ENCODE measurements at regions not wholly inside any gene's neighbourhood (a gene's known extent, or its start where the extent isn't known, plus 50 kb on each side); places are given as distances from the start of the nearest gene placed in this dataset.

DNA sequence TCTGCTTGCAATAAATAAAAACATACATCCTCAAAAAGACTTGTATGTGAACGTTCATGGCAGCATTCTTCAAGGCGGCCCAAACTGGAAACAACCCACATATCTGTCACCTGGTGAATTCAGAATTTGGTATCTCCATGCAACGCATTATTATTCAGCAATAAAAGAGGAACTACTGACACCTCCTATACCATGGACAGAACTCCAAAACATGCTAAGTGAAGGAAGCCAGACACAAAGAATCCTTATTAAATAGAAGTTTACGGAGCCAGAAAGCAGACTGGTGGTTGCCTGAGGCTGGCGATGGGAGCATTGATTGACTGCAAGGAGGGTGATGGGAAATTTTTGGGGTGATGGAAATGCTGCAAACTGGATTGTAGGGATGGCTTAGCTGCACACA is 530.8 kb upstream of the DPP6 start:
- TF ChIP-seq, protein P1, sequence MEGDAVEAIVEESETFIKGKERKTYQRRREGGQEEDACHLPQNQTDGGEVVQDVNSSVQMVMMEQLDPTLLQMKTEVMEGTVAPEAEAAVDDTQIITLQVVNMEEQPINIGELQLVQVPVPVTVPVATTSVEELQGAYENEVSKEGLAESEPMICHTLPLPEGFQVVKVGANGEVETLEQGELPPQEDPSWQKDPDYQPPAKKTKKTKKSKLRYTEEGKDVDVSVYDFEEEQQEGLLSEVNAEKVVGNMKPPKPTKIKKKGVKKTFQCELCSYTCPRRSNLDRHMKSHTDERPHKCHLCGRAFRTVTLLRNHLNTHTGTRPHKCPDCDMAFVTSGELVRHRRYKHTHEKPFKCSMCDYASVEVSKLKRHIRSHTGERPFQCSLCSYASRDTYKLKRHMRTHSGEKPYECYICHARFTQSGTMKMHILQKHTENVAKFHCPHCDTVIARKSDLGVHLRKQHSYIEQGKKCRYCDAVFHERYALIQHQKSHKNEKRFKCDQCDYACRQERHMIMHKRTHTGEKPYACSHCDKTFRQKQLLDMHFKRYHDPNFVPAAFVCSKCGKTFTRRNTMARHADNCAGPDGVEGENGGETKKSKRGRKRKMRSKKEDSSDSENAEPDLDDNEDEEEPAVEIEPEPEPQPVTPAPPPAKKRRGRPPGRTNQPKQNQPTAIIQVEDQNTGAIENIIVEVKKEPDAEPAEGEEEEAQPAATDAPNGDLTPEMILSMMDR (IDR thresholded peaks at IDR 0.05; ENCODE audit: extremely low read depth, missing control alignments): no peak
- DNase-seq (ENCODE audit: low spot score): no peak

DNA sequence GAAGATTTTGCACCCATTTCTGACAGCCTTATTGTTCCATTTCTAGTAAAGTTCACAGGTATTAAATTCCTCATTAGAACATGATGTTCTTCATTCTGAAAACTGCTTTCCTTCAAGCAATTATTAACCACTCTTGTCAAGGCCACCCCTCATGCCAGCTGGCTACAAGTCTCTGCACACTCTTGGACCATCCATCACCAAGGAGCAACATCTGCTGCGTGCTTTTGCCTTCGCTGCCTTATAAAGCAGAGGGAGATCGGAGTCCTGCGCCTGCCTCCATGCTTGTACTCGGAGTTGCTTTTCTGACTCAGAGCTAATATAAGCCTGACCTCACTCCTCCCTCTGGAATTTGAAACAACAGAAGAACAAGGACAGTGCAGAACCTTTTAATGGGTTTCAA is 529.9 kb upstream of the DPP6 start:
- TF ChIP-seq, protein P1 (IDR thresholded peaks at IDR 0.05; ENCODE audit: extremely low read depth, missing control alignments): no peak
- no peak for DNase-seq (ENCODE audit: low spot score)

DNA sequence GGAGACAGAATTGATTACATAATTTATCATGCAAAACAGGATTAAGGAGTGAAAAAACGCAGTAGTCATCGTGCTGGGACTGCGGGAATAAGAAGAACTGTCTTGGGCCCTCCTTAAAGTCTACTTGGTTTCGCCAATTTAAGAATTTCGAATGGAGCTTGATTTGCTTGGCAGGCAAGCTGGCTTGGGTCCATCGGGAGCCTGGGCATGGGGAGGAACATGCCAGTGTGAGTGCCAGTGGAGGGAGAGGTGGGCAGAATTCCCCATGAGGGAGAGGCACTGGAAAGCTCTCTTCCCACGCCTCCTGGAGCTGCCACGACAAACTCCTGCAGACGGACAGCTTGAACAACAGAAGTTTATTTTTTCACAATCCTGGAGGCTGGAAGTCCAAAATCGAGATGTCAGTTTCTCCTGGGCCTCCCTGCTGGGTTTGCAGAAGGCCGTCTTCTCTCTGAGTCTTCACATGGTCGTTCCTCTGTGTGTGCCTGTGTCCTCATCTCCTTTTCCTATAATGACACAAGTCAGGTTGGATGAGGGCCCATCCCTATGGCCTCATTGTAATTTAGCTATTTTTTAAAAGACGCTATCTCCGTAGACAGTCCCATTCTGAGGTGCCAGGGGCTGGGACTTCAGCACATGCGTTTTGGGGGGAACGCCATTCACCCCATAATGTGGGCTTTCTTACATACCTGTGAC is 528.7 kb upstream of the DPP6 start:
- DNase-seq (ENCODE audit: low spot score): no peak
- TF ChIP-seq, protein P1 (IDR thresholded peaks at IDR 0.05; ENCODE audit: extremely low read depth, missing control alignments): no peak

DNA sequence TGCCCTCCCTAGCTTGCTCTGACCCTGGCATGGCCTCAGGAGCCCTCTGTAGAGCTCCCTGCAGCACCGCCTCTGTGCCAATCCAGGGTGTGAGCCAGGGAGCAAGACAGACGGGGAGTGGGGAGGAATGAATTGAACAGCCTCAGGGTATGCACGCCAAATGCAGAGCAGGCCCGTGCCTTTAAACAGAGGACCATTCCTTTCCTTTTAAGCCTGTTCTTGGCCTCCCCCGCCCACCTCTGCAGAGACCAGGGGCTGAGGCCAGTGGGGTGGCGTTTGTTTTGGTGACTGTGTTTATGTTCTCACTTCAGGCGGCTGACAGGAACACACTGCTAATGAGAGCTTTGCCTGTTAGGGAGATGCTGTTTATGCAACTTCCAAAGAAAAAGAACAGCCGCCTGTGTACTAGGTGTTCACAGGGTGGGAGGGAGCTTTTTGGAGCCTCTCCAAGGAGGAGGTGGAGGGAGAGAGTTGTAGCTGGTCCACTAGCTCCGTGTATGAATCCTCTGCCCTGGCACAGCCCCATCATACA is 528.1 kb upstream of the DPP6 start:
- DNase-seq (ENCODE audit: low spot score): no peak
- TF ChIP-seq, protein P1 (IDR thresholded peaks at IDR 0.05; ENCODE audit: extremely low read depth, missing control alignments): no peak

DNA sequence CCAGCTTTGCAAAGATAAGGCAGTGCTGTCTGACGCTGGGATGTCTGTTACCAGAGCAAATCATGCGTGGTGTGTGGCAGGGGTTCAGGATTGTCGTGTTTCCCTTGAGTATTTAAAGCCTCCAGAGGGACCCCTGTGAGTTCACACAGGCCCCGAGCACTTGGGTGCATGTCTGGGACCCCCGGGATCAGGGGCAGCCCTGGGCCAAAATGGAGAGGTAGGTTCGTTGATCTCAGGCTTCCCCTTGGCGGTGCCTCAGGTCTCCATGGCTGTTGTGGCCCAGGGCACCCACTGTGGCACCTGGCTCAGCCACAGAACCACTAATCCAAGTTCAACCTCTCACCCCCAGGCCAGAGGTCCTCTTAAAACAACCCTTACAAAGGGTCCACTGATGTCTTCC is 523.1 kb upstream of the DPP6 start:
- TF ChIP-seq, protein P1 (IDR thresholded peaks at IDR 0.05; ENCODE audit: extremely low read depth, missing control alignments): no peak
- DNase-seq (ENCODE audit: low spot score): no peak

DNA sequence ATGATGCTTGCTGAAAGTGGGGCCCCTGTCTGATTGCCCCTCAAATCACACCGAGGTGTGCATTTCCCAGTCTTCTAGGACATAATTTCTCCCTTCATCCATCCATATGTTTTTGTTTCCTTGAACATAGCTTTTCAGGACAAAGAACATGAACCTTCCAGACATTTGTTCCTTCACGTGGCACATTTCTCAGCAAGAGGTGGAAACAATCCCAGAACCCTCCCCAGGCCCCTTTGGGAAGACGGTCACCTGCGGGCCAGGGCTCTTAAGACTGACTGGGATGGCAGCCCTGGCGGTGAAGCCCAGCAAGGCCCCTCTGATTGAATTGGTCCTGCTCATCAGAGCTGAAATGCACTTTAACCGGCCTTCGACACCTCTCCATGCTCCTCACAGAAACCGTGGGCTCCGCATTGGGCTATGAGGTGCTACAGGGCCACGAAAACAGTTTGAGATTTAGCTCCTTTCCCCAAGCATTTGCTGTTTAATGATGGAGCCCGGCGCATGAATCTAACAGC is 522.5 kb upstream of the DPP6 start:
- no peak for DNase-seq (ENCODE audit: low spot score)
- TF ChIP-seq, protein P1 (IDR thresholded peaks at IDR 0.05; ENCODE audit: extremely low read depth, missing control alignments): no peak

DNA sequence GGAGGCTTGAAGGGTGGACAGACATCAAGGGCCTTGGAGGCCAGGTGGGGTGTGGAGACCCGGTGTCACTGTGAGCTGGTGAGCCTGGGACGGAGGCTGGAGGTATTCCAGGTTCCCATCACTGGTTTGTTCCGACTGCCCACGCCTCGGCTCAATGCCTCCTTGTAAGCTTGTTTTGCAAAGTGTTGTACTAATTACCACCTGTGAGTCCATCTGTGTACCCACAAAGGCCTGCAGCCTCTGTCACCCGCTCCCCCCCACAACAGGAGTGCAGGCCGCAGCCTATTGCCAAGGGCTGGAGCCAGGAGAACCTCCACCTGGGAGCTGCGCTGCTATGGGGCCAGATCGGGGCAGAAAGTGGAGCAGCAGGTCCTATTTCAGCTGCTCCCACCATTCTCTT is 521.8 kb upstream of the DPP6 start:
- TF ChIP-seq, protein P1 (IDR thresholded peaks at IDR 0.05; ENCODE audit: extremely low read depth, missing control alignments): no peak
- no peak for DNase-seq (ENCODE audit: low spot score)

All from GM20000 (cell line).